ENCODE measurements at regions not wholly inside any gene's neighbourhood (a gene's known extent, or its start where the extent isn't known, plus 50 kb on each side); places are given as distances from the start of the nearest gene placed in this dataset.

DNA sequence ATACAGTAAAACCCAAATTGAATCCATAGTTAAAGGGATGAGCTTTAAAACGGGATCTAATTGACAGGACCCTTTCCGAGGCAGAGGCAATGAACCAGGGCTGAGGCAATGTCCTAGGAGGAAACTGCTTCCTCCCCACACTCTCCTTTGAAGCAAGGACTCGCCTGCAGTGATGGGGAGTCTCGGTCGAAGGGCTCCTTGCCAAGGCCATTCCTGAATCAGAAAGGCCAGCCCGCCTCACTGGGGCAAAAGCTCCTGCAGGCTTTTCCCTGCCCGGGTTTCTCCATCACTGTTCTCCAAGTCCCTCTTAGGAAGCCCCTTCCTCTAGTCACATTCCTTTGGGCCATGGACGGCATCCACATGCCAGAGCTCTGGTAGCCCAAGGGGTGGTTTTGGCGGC, 132.0 kb downstream of the RBFOX3 start:
- no peak for DNase-seq (ENCODE audit: low read depth in 2 of 3, low spot score in 2 of 3)

DNA sequence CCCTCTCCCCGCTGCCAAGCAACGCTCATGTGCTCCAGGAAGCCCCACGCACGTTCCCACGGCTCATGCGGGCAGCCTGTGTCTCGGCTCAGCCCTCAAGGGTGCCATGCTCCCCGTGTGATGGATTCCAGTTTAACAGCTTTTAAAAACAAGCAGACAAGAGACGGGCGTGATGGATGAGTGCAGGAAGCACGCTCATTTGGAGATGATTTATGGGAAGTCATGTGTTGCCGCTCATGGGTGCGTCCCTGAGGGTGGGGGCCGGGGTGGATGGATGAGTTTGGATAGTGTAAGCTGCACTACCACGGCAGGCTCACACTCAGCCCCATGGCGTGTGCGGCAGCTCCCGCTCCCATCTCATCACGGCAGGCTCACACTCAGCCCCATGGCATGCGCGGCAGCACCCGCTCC, 132.8 kb downstream of the RBFOX3 start:
- DNase-seq (ENCODE audit: low read depth in 2 of 3, low spot score in 2 of 3): no peak

DNA sequence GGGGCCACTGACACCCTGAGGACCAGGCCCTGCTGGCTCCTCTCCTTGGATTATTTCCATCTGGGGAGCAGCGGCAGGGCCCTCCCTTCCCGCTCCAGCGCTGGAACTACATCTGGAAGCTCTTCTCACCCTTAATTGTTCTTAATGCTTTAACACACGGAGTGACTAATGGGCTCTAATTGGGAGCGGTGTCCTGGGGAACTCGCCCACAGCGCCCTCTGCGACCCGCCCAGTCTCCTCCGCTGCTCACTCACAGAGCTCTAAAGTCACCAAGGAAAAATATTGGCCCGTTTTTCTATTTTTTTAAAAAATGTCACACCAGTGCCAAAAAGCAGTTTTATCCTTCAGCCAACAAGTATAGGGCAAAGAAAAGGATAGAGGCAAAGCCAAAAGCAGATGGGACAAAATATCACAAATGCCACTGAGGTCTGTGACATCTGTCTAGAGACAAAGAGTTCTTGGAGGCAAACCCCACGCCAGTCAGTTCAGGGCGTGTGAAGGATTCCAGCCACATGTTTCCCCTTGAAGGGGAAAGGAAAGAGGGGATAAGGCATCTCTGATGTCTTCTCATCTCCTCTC, 134.7 kb downstream of the RBFOX3 start:
- no peak for DNase-seq (ENCODE audit: low read depth in 2 of 3, low spot score in 2 of 3)

DNA sequence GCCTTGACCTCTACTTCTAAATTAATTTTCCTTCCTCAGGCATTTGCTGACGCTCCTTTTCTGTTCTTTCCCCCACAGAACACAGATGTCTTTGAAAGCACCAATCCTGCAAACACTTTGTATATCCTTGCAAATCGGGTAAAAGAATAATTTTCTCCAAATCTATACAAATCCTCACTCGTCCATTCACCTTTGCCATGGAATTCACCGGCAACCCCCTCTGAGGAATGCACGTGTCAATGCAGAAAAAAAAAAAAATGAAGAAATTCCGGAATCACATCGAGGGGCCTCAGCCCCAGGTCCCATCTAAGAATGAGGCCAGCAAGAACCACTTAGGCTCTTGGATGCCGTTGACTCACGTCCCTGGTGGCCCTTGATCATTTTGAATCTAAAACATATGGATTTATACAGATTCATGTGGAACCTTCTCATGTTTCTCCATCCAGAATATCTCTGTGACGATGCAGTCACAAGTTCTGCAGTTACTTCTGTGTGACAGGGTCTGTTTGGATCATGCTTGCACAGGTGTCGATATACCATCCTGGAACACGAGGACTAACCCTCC, 136.9 kb downstream of the RBFOX3 start:
- DNase-seq (ENCODE audit: low read depth in 2 of 3, low spot score in 2 of 3): no peak

DNA sequence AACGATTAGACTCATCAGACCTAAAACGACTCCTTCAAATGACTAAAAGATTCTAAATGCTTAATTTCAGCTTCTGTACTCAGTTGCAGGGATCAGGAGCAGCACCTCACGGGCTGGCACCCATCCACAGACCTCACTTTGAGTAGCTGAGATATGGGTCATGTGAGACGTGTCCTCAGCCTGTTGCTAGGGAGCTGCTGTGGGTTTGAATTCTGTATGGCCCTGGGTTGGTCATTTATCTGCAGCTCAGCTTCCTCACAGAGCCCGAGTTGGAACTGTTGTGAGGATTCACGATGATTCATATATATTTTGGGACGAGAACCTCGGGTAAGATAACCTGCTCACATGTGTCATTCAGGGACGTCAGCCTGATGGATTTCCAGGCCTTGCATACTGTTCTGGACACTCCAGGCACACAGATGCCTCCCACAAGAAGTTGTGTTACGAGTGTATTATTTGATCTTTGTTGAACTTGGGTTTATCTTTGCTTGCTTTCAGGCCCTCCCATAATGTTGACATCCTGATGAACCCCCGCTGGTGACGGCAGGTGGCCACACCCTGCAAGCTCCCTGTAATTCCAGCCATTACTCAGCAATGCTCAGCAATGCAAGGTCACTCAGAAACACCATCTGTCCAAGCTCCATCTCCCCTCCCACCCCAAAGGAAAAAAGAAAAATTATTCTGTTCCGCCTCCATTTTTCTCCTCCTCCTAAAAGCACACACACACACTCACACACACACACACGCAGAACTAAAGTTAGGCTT, 137.6 kb downstream of the RBFOX3 start:
- no peak for DNase-seq (ENCODE audit: low read depth in 2 of 3, low spot score in 2 of 3)

DNA sequence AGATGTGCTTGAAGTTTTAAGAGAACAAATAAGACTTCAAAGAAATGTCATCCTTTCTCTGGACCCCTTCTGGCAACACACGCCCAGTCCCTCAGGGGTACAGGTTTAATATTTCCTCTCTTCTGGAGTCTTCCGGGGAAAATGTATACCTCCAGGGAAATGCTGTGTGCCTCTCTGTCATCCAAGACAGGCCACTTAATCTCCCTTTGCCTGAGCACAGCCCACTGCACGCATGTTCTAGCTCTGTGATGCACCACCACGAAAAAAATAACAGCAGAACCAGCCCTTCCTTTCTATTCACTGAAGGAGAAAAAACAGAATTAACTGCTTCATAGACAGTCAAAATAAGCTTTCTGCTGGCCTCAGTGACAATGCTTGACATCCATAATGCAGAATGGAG, 140.1 kb downstream of the RBFOX3 start:
- DNase-seq (ENCODE audit: low read depth in 2 of 3, low spot score in 2 of 3): no peak

DNA sequence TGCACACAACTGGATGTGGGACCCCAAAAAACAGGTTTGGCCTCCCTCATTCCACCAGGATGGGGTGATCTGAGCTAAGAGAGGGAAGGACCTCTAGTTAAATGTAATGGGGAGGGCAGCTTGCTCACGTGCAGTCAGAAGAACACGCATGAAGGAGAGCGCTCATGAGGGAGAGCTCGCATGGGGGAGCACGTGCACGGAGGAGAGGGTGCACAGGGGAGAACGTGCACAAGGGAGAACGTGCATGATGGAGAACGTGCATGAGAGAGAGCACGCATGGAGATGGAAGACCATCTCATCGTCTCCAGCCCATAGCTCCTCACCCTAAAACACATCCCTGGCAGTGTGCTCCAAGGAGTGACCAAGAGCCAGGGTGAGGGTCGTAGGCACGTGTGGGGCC, 141.2 kb downstream of the RBFOX3 start:
- DNase-seq (ENCODE audit: low read depth in 2 of 3, low spot score in 2 of 3): no peak

DNA sequence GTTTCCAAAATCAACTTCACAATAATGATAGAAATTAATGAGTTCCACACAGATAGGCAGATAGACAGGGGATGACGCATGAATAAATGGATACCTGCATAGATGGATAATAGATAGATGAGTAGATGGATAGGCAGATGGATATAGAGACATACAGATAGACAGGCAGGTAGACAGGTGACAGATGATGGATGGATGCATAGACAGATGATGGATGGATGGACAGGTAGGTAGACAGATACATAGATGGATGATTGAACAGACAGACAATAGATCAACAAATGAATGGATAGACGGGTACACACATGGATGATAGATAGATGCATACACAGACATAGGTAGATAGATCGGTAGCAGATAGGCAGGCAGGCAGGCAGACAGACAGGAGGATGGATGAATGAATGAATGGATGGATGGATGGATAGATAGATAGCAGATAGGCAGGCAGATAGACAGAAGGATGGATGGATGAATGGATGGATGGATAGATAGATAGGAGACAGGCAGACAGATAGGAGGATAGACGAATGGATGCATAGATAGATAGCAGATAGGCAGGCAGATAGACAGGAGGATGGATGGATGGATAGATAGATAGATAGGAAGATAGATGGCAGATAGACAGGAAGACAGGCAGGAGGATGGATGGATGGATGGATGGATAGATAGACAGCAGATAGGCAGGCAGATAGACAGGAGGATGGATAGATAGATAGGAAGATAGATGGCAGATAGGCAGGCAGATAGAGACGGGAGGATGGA, 142.5 kb downstream of the RBFOX3 start:
- DNase-seq (ENCODE audit: low read depth in 2 of 3, low spot score in 2 of 3): no peak

DNA sequence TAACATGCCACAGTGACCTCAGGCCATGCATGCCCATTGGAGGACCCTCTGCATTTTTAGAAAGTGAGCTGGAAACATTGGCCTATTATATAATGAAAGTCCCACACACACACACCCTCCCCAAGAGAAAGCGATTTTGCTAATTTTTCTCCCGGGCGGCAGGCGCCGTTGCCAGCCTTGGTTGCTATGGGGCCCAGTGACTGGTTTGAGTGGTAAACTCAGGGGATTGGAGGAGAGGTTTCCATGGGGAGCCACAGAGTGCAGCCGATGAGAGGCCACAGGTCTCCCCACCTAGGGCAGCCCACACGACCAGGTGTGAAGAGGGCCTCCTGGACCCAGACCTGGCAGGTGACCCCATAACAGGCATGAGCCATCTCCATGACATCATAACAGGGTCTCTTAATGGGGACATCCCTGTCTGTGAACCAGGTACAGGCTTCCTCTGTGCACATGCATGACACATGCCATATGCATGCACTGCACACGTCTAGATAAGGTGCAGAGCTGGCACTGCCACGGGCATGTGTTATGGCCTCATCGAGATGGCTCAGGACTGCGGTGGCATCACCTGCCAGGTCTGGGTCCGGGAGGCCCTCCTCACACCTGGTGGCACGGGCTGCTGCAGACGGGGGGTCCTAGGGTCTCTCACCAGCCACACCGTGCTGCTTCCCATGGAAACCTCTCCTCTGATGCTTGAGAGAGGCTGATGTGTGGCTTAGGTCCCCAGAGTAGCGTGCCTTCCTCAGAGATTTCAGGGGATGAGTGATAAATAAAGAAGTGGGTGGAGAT, 144.1 kb downstream of the RBFOX3 start:
- DNase-seq (ENCODE audit: low read depth in 2 of 3, low spot score in 2 of 3): no peak

DNA sequence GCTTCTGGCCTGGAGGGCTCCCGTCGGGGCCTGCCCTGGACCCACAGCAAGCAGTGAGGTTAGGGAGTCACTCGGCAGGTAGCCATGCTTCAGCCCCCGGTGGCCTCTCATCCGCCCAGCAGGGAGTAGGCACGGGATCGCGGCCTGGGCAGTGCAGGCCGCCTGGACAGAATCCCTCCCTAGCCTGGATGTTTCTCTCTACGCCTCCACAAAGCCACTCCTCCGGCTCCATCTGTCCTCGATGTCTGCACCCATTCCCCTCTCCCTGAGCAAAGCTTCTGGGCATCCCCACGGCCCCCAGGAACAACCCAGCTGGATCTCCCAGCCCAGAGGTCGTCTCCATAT, 145.2 kb downstream of the RBFOX3 start:
- no peak for DNase-seq (ENCODE audit: low read depth in 2 of 3, low spot score in 2 of 3)

DNA sequence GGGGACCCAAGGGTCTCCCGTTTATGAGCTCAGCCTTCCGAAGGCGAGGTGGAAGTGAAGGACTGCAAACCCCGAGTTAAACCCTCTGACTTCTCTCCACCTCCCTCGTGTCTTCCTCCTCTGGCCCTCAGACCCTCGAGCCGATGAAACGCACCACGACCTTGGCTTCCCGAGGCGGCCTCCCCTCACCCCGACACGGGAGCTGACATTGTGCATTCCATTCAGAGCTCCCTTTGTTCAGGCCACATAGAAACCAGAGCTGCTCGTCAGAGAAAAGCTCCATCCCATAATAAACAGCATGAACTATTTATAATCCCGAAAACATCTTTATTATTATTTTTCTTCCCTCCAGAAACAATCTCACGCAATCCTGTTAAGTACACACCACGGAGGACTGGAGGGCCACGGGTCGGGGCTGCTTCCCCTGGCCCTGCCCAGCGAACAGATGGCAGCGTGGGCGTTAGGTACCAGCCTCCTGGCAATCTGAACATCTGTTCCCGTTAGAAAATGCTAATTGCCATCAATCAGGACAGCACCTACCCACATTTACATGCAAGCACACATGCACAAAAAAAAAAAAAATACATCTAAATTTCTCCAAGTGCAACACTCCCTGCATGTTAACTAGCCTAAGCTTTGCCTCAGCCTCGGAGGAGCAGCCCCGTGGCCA, 145.7 kb downstream of the RBFOX3 start:
- no peak for DNase-seq (ENCODE audit: low read depth in 2 of 3, low spot score in 2 of 3)

DNA sequence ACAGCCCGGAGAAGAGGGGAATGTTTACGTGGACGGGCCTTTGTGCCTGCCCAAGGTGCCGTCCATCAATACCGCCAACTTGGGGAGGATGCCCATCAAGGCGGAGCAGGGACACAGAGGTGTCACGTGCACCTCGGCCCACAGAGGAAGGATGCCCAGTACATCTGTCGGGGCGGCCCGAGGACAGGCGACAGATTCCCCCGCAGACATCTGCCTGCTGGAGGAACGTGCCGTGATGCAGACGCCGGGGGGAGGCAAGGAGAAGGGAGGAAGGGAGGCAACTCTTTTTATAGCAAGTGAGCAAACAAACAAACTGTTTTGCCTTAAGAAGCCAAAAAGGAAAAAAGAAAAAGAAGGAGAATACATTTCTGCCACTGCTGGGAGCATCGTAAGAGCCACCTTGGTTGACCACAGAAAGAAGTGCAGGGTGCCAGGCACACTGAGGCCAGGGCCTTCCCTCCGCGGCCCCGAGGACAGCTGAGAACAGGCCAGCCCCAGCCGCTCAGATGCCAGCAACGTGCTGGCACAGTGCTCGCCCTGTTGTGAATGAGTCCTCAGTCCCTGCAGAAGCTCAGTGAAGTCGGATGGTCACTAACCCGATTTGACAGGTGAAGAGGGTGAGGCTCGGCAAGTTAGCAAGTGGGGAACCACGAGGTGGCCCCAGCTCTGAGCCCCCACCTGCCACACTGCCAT, 146.4 kb downstream of the RBFOX3 start:
- DNase-seq (ENCODE audit: low read depth in 2 of 3, low spot score in 2 of 3): no peak

DNA sequence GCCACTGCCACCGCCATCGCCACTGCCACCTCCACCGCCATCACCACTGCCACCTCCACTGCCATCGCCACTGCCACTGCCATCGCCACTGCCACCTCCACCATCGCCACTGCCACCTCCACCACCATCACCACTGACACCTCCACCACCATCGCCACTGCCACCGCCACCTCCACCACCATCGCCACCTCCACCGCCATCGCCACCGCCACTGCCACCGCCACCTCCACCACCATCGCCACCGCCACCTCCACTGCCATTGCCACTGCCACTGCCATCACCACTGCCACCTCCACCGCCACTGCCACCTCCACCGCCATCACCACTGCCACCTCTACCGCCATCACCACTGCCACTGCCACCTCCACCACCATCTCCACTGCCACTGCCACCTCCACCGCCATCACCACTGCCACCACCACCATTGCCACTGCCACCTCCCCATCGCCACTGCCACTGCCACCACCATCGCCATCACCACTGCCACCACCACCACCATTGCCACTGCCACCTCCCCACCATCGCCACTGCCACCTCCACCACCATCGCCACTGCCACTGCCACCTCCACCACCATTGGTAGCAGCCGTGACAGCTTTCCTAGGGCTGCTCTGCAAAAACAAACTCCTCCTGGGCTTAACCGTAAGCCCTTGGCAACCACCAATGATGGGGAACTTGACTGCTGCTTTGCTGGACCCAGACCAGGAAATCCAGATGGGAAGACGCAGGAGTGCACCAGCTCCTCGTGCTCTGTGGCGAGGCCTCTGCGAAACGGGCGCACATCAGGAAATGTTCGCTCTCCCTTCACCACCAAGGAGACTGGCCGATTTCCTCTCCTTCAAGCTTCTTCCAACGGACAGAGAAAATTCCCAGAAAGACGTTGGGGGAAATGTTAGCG, 147.2 kb downstream of the RBFOX3 start:
- DNase-seq (ENCODE audit: low read depth in 2 of 3, low spot score in 2 of 3): no peak

DNA sequence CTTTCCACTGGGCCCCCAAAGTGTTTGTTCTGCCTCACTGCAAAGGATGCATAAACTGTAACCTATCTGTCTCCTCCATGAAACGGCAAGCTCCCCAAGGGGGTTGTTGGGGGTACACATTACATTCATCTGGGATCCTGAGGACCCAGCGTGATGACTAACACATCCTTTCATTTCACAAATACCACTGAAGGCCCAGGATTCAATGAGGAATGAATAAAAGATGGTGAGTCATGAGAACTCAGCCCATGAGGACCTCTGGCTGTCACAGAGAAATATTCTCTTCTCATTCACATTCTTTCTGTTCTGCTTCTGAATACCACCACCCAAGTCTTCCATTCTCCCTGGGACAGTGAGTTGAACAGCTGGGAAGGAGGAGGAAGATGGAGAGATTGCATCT, 149.8 kb downstream of the RBFOX3 start:
- DNase-seq (ENCODE audit: low read depth in 2 of 3, low spot score in 2 of 3): no peak

DNA sequence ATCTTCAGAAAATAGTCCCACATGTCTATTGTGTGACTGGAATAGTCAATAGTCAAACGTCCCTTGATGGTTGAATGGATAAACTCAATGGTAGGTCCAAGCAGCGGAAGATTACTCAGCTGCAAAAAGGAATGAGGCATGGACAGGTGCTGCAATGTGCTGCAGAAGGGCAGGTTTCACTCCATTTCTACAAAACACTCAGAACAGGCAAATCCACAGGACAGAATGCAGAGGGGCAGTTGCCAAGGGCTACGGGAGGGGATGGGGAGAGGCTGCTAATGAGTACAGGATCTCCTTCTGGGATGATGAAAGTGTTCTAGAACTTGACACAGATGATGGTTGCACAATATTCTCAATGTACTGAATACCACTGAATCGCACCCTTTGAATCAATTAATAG, 151.0 kb downstream of the RBFOX3 start:
- DNase-seq (ENCODE audit: low read depth in 2 of 3, low spot score in 2 of 3): no peak

DNA sequence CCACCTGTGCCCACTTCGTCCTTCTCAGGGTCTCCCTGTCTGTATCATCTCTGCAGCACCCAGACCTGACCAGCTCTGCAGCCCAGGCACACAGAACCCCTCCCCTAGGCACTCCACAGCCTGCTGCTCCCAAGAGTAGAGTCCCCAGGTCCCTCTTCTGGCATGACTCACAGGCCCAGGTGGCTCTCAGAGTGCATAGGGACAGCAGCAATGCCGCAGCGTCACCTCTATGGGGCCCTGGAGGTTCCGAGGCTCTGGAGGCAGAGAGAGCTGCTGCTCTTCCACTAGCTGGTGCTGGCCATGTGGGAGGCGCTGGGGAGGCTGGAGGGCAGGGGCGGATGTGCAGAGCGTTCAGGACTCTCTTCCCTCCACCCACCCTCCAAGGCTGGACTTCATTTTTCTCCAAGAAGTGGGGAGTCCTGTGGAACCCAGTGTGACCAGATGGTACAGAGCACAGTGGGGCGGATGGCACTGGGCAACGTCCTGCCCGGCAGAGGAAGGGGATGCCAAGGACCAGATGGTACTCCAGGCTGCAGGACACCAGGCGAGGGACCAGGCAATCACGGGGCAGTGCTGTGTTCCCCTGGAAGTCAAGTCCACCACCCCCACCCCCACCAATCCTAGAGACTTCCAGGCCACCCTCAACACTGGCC, 151.7 kb downstream of the RBFOX3 start:
- no peak for DNase-seq (ENCODE audit: low read depth in 2 of 3, low spot score in 2 of 3)

DNA sequence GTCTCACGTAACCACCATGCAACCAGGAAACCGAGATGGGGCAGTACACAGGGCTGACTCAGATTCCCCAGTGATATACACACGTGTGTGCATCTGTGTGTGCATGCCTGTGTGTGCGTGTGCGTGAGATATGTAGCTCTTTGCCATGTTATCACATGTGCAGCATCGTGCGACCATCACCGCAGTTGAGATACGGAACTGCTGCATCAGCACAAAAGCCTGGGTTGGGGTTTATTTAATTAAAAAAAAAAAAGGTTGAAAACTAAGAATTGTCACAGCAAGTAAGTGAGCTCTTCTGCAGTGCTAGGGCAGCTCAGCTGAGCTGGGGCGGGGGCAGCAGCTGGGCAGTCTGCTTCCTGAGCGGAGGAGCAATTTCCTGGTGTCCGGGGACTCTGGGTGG, 152.5 kb downstream of the RBFOX3 start:
- DNase-seq (ENCODE audit: low read depth in 2 of 3, low spot score in 2 of 3): no peak

DNA sequence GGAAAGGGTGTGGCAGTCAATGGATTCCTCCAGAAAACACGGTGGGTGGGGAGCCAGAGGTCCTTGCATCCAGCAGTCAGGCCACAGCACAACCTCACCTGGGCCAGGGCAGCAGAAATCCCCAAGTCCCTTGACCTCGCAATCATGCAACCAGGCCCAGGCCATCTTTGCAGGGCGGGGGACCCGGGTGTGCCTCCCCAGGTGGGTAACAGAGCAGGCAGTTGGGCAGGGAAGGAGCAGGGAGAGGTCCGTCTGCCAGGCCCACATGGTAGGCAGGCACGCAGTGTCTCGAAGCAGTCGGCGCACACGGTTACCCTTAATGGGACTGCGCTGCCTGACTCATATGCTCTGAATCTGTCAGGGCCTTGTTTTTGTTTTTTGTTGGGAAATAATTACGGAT, 153.0 kb downstream of the RBFOX3 start:
- no peak for DNase-seq (ENCODE audit: low read depth in 2 of 3, low spot score in 2 of 3)

All from hematopoietic multipotent progenitor cell (in vitro differentiated cells).